ENCODE measurements at regions not wholly inside any gene's neighbourhood (a gene's known extent, or its start where the extent isn't known, plus 50 kb on each side); places are given as distances from the start of the nearest gene placed in this dataset.

GRCh38 chr7:10156972-10157371 is 816.7 kb upstream of the PHF14 start:
- TF ChIP-seq, protein P1, sequence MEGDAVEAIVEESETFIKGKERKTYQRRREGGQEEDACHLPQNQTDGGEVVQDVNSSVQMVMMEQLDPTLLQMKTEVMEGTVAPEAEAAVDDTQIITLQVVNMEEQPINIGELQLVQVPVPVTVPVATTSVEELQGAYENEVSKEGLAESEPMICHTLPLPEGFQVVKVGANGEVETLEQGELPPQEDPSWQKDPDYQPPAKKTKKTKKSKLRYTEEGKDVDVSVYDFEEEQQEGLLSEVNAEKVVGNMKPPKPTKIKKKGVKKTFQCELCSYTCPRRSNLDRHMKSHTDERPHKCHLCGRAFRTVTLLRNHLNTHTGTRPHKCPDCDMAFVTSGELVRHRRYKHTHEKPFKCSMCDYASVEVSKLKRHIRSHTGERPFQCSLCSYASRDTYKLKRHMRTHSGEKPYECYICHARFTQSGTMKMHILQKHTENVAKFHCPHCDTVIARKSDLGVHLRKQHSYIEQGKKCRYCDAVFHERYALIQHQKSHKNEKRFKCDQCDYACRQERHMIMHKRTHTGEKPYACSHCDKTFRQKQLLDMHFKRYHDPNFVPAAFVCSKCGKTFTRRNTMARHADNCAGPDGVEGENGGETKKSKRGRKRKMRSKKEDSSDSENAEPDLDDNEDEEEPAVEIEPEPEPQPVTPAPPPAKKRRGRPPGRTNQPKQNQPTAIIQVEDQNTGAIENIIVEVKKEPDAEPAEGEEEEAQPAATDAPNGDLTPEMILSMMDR (IDR thresholded peaks at IDR 0.05; ENCODE audit: low read depth, low read length) = no peak
- H3K4me3 ChIP-seq (ENCODE audit: low read depth, low read length) = no peak overlapping the region

DNA sequence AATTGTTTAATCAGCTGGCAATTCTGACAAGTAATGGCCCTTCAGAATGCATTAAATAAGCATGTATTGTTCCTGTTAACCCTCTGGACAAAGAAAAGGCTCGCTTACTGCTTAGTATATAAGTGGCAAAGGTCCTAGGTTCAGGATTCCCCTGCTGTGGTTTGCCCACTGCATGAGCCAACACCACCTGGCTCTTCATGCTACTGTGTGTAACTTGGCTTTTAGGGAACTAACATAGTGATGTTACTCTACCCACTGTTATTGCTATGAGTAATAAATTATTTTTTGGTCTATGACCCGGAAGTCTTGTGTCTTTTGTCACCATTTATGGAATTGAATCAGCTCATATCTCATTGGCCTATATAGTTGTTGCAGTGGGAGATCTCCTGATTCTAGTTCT is 791.7 kb upstream of the PHF14 start:
- no peak overlapping the region for H3K4me3 ChIP-seq (ENCODE audit: low read depth, low read length)
- TF ChIP-seq, protein P1 (IDR thresholded peaks at IDR 0.05; ENCODE audit: low read depth, low read length) = no peak

GRCh38 chr7:10192074-10192473 is 781.6 kb upstream of the PHF14 start:
- no peak overlapping the region for H3K4me3 ChIP-seq (ENCODE audit: low read depth, low read length)
- TF ChIP-seq, protein P1 (IDR thresholded peaks at IDR 0.05; ENCODE audit: low read depth, low read length) = no peak

- TF ChIP-seq, protein P1 (IDR thresholded peaks at IDR 0.05; ENCODE audit: low read depth, low read length) = no peak
- no peak overlapping the region for H3K4me3 ChIP-seq (ENCODE audit: low read depth, low read length)
These were observed 768.0 kb upstream of the PHF14 start for GRCh38 chr7:10205696-10206095.

DNA sequence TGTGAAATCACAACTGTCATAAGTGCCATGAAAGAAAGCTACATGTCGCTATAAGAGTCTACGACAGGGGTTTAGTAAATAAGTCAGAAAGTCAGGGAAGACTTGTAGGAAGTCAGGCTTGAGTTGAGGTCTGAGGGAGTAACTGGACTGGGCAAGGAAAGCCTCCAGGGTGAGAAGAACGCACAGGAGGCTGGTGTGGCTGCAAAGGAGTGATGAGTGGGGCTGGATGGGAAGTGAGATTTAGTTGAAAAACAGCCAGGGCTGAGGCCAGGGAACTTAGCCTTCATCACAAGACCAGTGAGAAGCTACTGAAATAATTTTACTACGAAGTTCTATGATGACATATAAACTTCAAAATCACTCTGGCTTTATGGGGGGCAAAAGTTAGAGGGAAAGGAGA is 763.7 kb upstream of the PHF14 start:
- H3K4me3 ChIP-seq (ENCODE audit: low read depth, low read length) = no peak overlapping the region
- TF ChIP-seq, protein P1 (IDR thresholded peaks at IDR 0.05; ENCODE audit: low read depth, low read length) = no peak

DNA sequence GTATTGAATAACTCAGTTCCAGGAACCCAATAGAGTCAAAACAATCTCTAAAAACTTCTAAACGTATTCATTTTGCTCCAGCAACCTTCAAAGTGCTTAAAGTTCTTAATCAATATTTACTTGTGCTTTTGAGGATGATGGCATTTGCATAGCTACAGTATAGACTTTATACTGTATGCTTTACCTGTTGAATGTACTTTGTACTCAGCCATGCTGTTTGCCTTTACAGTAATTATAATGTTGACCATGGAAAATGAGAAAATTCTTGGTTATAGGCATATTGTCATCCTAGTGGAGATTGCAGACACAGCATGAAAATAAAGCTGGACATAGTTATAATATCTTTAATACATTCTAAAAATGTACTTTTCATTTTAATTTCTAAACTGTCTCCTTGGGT is 762.7 kb upstream of the PHF14 start:
- H3K4me3 ChIP-seq (ENCODE audit: low read depth, low read length) = no peak overlapping the region
- TF ChIP-seq, protein P1 (IDR thresholded peaks at IDR 0.05; ENCODE audit: low read depth, low read length) = no peak

- no peak overlapping the region for H3K4me3 ChIP-seq (ENCODE audit: low read depth, low read length)
- TF ChIP-seq, protein P1 (IDR thresholded peaks at IDR 0.05; ENCODE audit: low read depth, low read length) = no peak
These were observed 761.8 kb upstream of the PHF14 start for GRCh38 chr7:10211861-10212260.
